OCI-LY1 (cell line): ENCODE measurements at regions not wholly inside any gene's neighbourhood (a gene's known extent, or its start where the extent isn't known, plus 50 kb on each side); places are given as distances from the start of the nearest gene placed in this dataset.
A peak's percentile ranks its signal among the peaks of the same experiment; 100 is the strongest.
"Not testable (repeated sequence)": the region's sequence is repeated elsewhere in the genome, so short reads cannot be mapped to it uniquely, and the experiment has no call there.

Experiments
- H2AFZ ChIP-seq: fragments of 200-600 bp; sonication (generic), shearing (Covaris generic); 2 replicates; pipeline ENCODE4 v1.6.0; 2014; ENCODE audit warnings: antibody characterized with exemption, mild to moderate bottlenecking, low read length
- H3F3A ChIP-seq: fragments of 200-600 bp; sonication (generic), shearing (Covaris generic); 2 replicates; pipeline ENCODE4 v1.6.0; 2014; ENCODE audit warnings: mild to moderate bottlenecking, antibody characterized with exemption, low read length, moderate library complexity; ENCODE audit not compliant: insufficient read depth
- H3K27ac ChIP-seq: fragments of 200-600 bp; sonication (generic); 2 replicates; pipeline ENCODE4 v1.5.1; 2014; ENCODE audit warnings: low read length, mixed run types, mild to moderate bottlenecking, low read depth; ENCODE audit not compliant: poor library complexity, severe bottlenecking
- H3K27me3 ChIP-seq: fragments of 200-600 bp; sonication (generic); 2 replicates; pipeline ENCODE4 v1.6.0; 2014; ENCODE audit warnings: antibody characterized with exemption, mild to moderate bottlenecking, low read length, moderate library complexity; ENCODE audit not compliant: insufficient read depth
- H3K36me3 ChIP-seq: fragments of 200-600 bp; sonication (generic); 2 replicates; pipeline ENCODE4 v1.6.1; 2014; ENCODE audit warnings: mild to moderate bottlenecking, antibody characterized with exemption, low read length, moderate library complexity, mixed read lengths; ENCODE audit not compliant: insufficient read depth
- H3K4me1 ChIP-seq: fragments of 200-600 bp; sonication (generic); 2 replicates; pipeline ENCODE4 v1.5.1; 2014; ENCODE audit warnings: mild to moderate bottlenecking, low read length, moderate library complexity; ENCODE audit not compliant: insufficient read depth, severe bottlenecking
- H3K4me2 ChIP-seq: fragments of 200-600 bp; sonication (generic), shearing (Covaris generic); 2 replicates; pipeline ENCODE4 v1.6.1; 2014; ENCODE audit warnings: low read length
- H3K4me3 ChIP-seq: fragments of 200-600 bp; sonication (generic); 2 replicates; pipeline ENCODE4 v1.5.1; 2014; ENCODE audit warnings: low read length, low read depth, mild to moderate bottlenecking, mixed read lengths; ENCODE audit not compliant: poor library complexity, severe bottlenecking
- H3K79me2 ChIP-seq: fragments of 200-600 bp; shearing (Covaris generic); 2 replicates; pipeline ENCODE4 v1.6.1; 2016; ENCODE audit warnings: mixed run types, low read length, mixed read lengths; ENCODE audit not compliant: insufficient read depth
- H3K9ac ChIP-seq: fragments of 200-600 bp; sonication (generic), shearing (Covaris generic); 2 replicates; pipeline ENCODE4 v1.6.1; 2014; ENCODE audit warnings: mild to moderate bottlenecking, low read length, mixed read lengths
- H3K9me2 ChIP-seq: fragments of 200-600 bp; sonication (generic), shearing (Covaris generic); 2 replicates; pipeline ENCODE4 v1.6.1; 2014; ENCODE audit warnings: low read depth, mild to moderate bottlenecking, low read length, mixed read lengths
- H3K9me3 ChIP-seq: fragments of 200-600 bp; shearing (Covaris generic); 2 replicates; pipeline ENCODE4 v1.6.1; 2014; ENCODE audit warnings: low read length, mixed read lengths
- H4K20me1 ChIP-seq: fragments of 200-600 bp; sonication (generic), shearing (Covaris generic); 2 replicates; pipeline ENCODE4 v1.6.0; 2016; ENCODE audit warnings: mild to moderate bottlenecking, low read length; ENCODE audit not compliant: insufficient read depth
- EZH2 ChIP-seq: fragments of 200-600 bp; sonication (generic), shearing (Covaris generic); IDR thresholded peaks from 2 replicates; pipeline ENCODE4 v1.8.0; 2017; ENCODE audit warnings: borderline replicate concordance, mixed run types, mild to moderate bottlenecking, antibody characterized with exemption, low read length, moderate library complexity, mixed read lengths
- TF ChIP-seq, protein P1 (sequence below): fragments of 200-600 bp; sonication (generic), shearing (Covaris generic); IDR thresholded peaks from 2 replicates; pipeline ENCODE4 v1.5.1; 2017; ENCODE audit warnings: mild to moderate bottlenecking, antibody characterized with exemption, low read length, moderate library complexity, mixed read lengths

DNA sequence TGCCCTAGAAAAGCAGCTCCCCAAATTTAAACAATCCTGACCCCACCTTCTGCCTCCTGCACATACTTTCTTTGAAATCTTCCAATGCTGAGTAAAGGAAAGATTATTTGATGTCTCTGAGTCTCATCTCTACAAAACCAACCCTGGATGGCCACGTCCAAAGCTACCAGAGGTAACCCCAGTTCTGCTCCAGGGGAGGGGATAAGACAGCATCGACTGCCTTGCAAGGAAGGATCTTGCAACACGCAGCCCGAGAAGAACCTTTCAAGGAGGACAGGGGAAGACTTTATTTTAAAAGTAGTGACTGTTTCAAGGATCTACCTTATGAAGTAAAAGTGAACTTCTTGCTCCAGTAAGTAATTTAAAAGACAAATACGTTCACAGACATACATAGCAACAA, 66.5 kb upstream of the TMEM45B start:
- no peaks in the 10 kb centered on the region for H3K27me3 ChIP-seq
- TF ChIP-seq EZH2, result no peak
- TF ChIP-seq, protein P1, sequence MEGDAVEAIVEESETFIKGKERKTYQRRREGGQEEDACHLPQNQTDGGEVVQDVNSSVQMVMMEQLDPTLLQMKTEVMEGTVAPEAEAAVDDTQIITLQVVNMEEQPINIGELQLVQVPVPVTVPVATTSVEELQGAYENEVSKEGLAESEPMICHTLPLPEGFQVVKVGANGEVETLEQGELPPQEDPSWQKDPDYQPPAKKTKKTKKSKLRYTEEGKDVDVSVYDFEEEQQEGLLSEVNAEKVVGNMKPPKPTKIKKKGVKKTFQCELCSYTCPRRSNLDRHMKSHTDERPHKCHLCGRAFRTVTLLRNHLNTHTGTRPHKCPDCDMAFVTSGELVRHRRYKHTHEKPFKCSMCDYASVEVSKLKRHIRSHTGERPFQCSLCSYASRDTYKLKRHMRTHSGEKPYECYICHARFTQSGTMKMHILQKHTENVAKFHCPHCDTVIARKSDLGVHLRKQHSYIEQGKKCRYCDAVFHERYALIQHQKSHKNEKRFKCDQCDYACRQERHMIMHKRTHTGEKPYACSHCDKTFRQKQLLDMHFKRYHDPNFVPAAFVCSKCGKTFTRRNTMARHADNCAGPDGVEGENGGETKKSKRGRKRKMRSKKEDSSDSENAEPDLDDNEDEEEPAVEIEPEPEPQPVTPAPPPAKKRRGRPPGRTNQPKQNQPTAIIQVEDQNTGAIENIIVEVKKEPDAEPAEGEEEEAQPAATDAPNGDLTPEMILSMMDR, result no peak

DNA sequence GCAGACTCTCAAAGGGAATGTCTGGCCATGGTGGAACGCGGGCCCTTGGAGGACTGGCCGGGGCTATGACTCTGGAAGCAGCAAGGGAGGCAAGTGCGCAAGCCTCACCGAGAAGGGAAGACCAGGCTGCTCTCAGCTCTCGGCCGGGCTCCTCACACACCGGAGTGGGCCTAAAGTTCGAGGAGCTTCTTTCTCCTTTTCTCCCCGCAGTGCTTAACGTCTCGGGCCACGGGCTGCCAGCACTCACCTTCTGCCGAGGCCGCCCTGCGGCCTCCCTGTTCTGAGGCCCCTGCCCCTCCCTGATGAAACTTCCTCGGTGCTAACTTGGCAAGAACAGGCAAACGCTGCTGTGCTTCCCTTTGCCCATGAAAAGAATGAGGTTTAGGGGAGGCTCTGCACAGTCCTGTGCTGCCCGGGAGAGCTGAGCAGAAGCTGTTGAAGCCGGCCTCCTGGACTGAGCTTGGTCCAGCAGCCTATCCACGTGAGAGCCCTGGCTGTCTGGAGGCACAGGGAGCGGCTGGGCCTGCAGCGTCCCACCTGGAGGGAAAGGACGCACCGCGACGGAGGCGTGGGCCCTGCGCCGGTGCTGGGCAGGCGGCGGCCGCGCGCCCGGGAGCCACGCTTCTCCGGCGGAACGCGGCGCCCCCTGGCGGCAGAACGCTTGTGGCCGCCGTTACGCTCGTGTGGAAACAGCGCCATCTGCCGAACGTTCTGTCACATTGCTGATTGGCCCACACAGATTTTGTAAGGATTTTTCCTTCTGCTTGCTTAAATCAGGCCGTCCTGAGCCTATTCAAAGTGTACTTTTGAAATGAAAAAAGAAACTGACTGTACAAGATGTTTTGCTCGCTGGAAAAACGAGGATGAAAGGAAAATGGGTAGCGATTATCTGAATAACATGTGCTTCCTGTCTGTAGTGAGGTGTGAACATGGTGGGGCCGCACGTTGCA, 65.0 kb upstream of the TMEM45B start:
- H3K4me2 ChIP-seq, result no peak overlapping the region
- no peaks in the 10 kb centered on the region for H3F3A ChIP-seq
- no peaks in the 10 kb centered on the region for H3K4me1 ChIP-seq
- no peaks in the 10 kb centered on the region for H3K79me2 ChIP-seq
- H4K20me1 ChIP-seq, result no peaks in the 10 kb centered on the region
- H3K27ac ChIP-seq, result no peak overlapping the region
- H3K27me3 ChIP-seq, result no peaks in the 10 kb centered on the region
- no peak for TF ChIP-seq EZH2
- TF ChIP-seq, protein P1, result peak; percentile 86
- H2AFZ ChIP-seq, result no peak overlapping the region
- no peak overlapping the region for H3K9ac ChIP-seq
- H3K9me3 ChIP-seq, result no peaks in the 10 kb centered on the region
- no peaks in the 10 kb centered on the region for H3K36me3 ChIP-seq
- H3K4me3 ChIP-seq, result no peak overlapping the region
- H3K9me2 ChIP-seq, result no peaks in the 10 kb centered on the region

More for the DNA sequence above, 66.5 kb upstream of the TMEM45B start:
- Histone ChIP-seq H3K9me2 (no peaks in the 10 kb centered on the region), H3K27ac (no peak overlapping the region), H3K4me3 (no peak overlapping the region), H2AFZ (no peak overlapping the region), H3K36me3 (no peaks in the 10 kb centered on the region), H3K4me1 (no peaks in the 10 kb centered on the region), H3F3A (no peaks in the 10 kb centered on the region), H3K9ac (no peak overlapping the region), H3K79me2 (no peaks in the 10 kb centered on the region), H3K4me2 (no peak overlapping the region), H4K20me1 (no peaks in the 10 kb centered on the region), H3K9me3 (no peaks in the 10 kb centered on the region)

DNA sequence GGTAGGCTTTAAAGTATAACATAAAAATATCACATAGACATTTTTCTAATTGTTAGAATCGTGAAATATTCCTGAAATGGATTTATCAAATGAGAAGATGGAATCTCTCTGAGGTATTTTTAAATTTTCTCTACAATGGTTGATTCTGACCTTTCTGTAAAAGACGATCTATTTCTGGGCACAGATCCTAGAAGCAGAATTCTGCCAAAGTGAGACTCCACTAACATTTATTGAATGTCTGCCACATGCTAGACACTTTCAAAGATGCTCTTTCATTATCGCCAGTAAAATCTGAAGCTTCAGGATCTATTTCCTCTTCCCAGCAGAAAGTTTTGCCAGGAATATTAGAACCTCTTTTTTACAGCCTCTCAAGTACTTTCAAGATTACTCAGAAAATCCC, 64.1 kb upstream of the TMEM45B start:
- TF ChIP-seq, protein P1, result no peak
- TF ChIP-seq EZH2, result no peak
- Histone ChIP-seq H3K36me3 (no peaks in the 10 kb centered on the region), H3K79me2 (no peaks in the 10 kb centered on the region), H2AFZ (no peak overlapping the region), H3K9me2 (no peaks in the 10 kb centered on the region), H3K4me2 (no peak overlapping the region), H3K4me1 (no peaks in the 10 kb centered on the region), H3F3A (no peaks in the 10 kb centered on the region), H3K9me3 (no peaks in the 10 kb centered on the region), H4K20me1 (no peaks in the 10 kb centered on the region), H3K27me3 (no peaks in the 10 kb centered on the region), H3K4me3 (no peak overlapping the region), H3K9ac (no peak overlapping the region), H3K27ac (no peak overlapping the region)

DNA sequence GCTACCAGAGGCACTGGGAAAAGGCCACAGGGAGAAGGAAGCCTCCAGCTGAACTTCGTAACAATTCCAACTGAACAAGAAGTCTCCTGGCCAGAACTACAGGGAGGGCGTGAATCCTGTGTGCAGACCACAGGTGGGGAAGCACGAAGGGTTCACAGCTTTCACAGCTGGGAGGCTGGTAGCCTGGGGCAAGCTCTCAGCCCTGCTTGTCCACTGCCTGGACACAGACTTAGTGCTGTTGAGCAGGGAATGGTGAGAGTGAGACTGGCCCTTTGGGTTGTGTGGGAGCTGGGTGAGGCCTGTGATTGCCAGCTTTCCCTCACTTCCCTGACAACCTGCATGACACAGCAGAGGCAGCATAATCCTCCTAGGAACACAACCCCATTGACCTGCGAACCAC, 52.1 kb upstream of the TMEM45B start:
- H3K9ac ChIP-seq, H3K4me3 ChIP-seq, H3K36me3 ChIP-seq, H3K4me1 ChIP-seq, H3K9me2 ChIP-seq, H3K27ac ChIP-seq, H2AFZ ChIP-seq, H3K79me2 ChIP-seq, H3K9me3 ChIP-seq, H3K27me3 ChIP-seq, H4K20me1 ChIP-seq, H3K4me2 ChIP-seq, H3F3A ChIP-seq: not testable (repeated sequence)

DNA sequence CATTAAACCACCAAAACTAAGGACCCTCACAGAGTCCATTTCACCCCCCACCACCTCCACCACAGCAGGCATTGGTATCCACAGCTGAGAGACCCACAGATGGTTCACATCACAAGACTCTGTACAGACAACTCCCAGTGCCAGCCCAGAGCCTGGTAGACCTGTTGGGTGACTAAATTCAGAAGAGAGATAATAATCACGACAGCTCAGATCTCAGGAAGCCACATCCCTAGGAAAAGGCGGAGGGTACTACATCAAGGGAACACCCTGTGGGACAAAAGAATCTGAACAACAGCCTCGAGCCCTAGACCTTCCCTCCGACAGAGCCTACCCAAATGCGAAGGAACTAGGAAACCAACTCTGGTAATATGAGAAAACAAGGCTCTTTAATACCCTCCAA, 51.4 kb upstream of the TMEM45B start:
- not testable (repeated sequence) for H3K27me3 ChIP-seq, H3F3A ChIP-seq, H3K4me2 ChIP-seq

More for the DNA sequence above, 51.4 kb upstream of the TMEM45B start:
- not testable (repeated sequence) for H3K9me3 ChIP-seq, H4K20me1 ChIP-seq, H3K79me2 ChIP-seq, H3K4me1 ChIP-seq, H3K4me3 ChIP-seq, H3K36me3 ChIP-seq, H3K9me2 ChIP-seq, H3K27ac ChIP-seq, H3K9ac ChIP-seq, H2AFZ ChIP-seq
